HEK293T (cell line): ENCODE measurements at regions not wholly inside any gene's neighbourhood (a gene's known extent, or its start where the extent isn't known, plus 50 kb on each side); places are given as distances from the start of the nearest gene placed in this dataset.

Source experiments
- CTCF ChIA-PET: fragments of 350-600 bp; formaldehyde crosslinking; extraction: SDS; loops from one replicate; lab custom pipeline; 2021; ENCODE audit warnings: antibody characterized with exemption, inconsistent platforms; lab: Yijun Ruan, JAX
- POLR2A ChIA-PET: fragments of 350-600 bp; formaldehyde crosslinking; extraction: SDS; loops from one replicate; lab custom pipeline; 2020; ENCODE audit warnings: antibody characterized with exemption, inconsistent platforms; lab: Yijun Ruan, JAX
- DNase-seq: peaks from one replicate; pipeline ENCODE4 v3.0.0; 2012; ENCODE audit warnings: mixed read lengths; ENCODE audit errors: extremely low spot score
- ARNT ChIP-seq: fragments of 450-650 bp; IDR thresholded peaks from 2 replicates; pipeline ENCODE4 v1.6.1; 2017; ENCODE audit warnings: mild to moderate bottlenecking
- BHLHE40 ChIP-seq: fragments of 450-650 bp; IDR thresholded peaks from 2 replicates; pipeline ENCODE4 v1.6.1; 2016; ENCODE audit warnings: mild to moderate bottlenecking, moderate library complexity, borderline replicate concordance
- CTBP1 ChIP-seq: fragments of 450-650 bp; IDR thresholded peaks from 2 replicates; pipeline ENCODE4 v1.6.1; 2016; ENCODE audit warnings: borderline replicate concordance
- ELF4 ChIP-seq: fragments of 450-650 bp; IDR thresholded peaks from 2 replicates; pipeline ENCODE4 v1.6.1; 2017; ENCODE audit warnings: antibody characterized with exemption
- FOXA1 ChIP-seq: fragments of 450-650 bp; IDR thresholded peaks from 2 replicates; pipeline ENCODE4 v1.6.1; 2016; ENCODE audit warnings: mild to moderate bottlenecking
- FOXK2 ChIP-seq: fragments of 450-650 bp; IDR thresholded peaks from 2 replicates; pipeline ENCODE4 v1.6.1; 2016; ENCODE audit warnings: mild to moderate bottlenecking
- FOXM1 ChIP-seq: fragments of 450-650 bp; IDR thresholded peaks from 2 replicates; pipeline ENCODE4 v1.6.1; 2017; ENCODE audit warnings: mild to moderate bottlenecking, borderline replicate concordance
- HDGF ChIP-seq: fragments of 450-650 bp; IDR thresholded peaks from 2 replicates; pipeline ENCODE4 v1.6.1; 2017; ENCODE audit warnings: antibody characterized with exemption, borderline replicate concordance
- L3MBTL2 ChIP-seq: fragments of 450-650 bp; conservative IDR thresholded peaks from 2 replicates; pipeline ENCODE4 v1.6.1; 2016; ENCODE audit warnings: mild to moderate bottlenecking
- LEF1 ChIP-seq: fragments of 450-650 bp; IDR thresholded peaks from 2 replicates; pipeline ENCODE4 v1.6.1; 2017; ENCODE audit warnings: mild to moderate bottlenecking, borderline replicate concordance
- NFRKB ChIP-seq: fragments of 450-650 bp; IDR thresholded peaks from 2 replicates; pipeline ENCODE4 v1.6.1; 2016; ENCODE audit warnings: mild to moderate bottlenecking, moderate library complexity
- PKNOX1 ChIP-seq: fragments of 450-650 bp; IDR thresholded peaks from 2 replicates; pipeline ENCODE4 v1.6.1; 2016
- SP1 ChIP-seq: fragments of 450-650 bp; IDR thresholded peaks from 2 replicates; pipeline ENCODE4 v1.6.1; 2017
- SUZ12 ChIP-seq: fragments of 450-650 bp; IDR thresholded peaks from 2 replicates; pipeline ENCODE4 v1.6.1; 2016; ENCODE audit warnings: mild to moderate bottlenecking
- TARDBP ChIP-seq: fragments of 450-650 bp; IDR thresholded peaks from 2 replicates; pipeline ENCODE4 v1.6.1; 2016
- ZNF384 ChIP-seq: fragments of 450-650 bp; IDR thresholded peaks from 2 replicates; pipeline ENCODE4 v1.6.1; 2016

DNA sequence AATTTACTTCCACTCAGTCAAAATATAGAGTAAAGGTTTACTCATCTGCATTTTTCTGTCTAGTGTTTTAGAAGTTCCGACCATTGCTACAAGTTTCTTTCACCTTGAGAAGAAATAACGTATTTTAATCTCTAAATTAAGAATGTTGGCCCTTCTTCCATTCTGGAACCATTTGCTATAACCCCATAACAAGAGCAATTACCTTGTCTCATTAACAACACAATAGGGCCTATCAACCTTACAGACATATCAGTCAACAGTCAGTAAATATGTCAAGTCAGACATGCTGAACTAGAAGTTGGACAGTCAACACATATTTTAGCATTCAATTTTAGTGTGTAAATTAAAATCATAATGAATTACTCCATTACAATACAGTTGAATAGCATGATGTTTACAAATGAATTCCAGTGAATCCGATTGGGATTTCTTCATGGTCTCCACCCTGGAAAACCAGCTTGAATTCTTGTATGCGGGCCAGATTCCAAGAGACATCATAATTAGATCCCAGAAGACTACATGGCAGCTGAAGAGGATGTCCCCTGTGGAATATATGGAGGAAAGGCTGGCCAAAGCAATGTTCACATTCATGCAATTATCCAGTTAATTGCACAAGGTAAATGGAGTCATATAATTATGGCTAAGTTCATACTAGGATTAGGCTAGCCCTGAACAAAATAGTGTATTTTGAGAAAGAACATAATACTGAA lies 196.2 kb upstream of the TARS1 start:
- POLR2A ChIA-PET: no interaction called here
- TF ChIP-seq SP1 (no peak), ELF4 (no peak), HDGF (no peak), BHLHE40 (no peak), FOXA1 (no peak), TARDBP (no peak), NFRKB (no peak), ZNF384 (no peak), SUZ12 (no peak), ARNT (no peak), FOXM1 (no peak), PKNOX1 (no peak), CTBP1 (no peak), LEF1 (no peak), L3MBTL2 (no peak), FOXK2 (no peak)
- CTCF ChIA-PET: no interaction called here
- DNase-seq: no peak

DNA sequence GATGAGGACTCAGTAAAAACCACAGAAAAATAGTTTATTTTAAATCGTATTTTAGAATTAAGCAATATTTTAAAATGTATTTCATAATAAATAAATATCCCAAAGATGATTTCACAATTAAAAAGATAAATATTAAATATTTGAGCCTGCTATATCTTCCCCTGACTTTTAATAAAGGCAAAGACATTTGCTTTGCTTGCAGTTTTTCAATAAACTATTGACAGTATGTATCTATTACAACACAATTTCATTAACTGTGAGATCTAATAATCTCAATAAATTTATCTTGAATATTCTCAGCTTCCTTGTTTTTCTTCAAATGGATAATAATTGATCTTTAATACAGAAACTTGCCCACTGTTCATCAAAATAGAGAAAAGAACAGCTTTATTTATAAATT lies 186.2 kb upstream of the TARS1 start:
- POLR2A ChIA-PET: no interaction called here
- DNase-seq: no peak
- CTCF ChIA-PET: no interaction called here
- TF ChIP-seq ARNT: no peak
- no peak for TF ChIP-seq SP1
- no peak for TF ChIP-seq HDGF
- TF ChIP-seq PKNOX1: no peak
- no peak for TF ChIP-seq FOXA1
- no peak for TF ChIP-seq FOXM1
- no peak for TF ChIP-seq LEF1
- no peak for TF ChIP-seq NFRKB
- no peak for TF ChIP-seq SUZ12
- TF ChIP-seq BHLHE40: no peak
- TF ChIP-seq ZNF384: no peak
- no peak for TF ChIP-seq ELF4
- no peak for TF ChIP-seq CTBP1
- no peak for TF ChIP-seq TARDBP
- no peak for TF ChIP-seq FOXK2

DNA sequence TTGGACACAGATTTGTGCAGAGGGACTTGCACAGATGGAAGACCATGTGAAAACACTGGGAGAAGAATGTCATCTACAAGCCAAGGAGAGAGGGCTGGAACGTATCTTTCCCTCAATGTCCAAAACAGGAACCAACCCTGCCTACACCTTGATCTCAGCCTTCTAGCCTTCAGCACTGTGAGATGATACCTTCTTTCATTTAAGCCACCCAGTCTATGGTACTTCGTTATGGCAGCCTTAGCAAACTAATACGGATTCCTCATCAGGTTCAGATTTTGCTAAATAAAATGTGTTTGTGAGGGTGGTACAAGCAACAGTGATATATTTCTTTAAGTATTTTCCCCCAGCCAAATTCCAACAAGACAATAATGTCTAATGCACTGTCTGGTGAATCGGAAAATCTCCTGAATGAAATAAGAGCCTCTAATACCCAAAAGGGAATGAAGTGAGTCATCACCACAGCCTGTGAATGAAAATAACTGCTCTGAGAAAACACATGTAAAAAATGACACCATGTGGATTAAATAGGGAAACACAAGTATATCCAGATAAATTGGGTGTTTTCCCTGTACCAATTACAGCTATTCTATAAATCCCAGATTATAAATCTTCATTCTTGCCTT lies 182.8 kb upstream of the TARS1 start:
- TF ChIP-seq ARNT (no peak), LEF1 (no peak), HDGF (no peak), FOXM1 (no peak), FOXA1 (no peak), CTBP1 (no peak), NFRKB (no peak), ZNF384 (no peak), PKNOX1 (no peak), SUZ12 (no peak)
- ChIA-PET CTCF (no interaction called here), POLR2A (no interaction called here)
- DNase-seq: no peak

GRCh38 chr5:33258553-33258952 lies 182.2 kb upstream of the TARS1 start:
- POLR2A ChIA-PET: no interaction called here

More at GRCh38 chr5:33258553-33258952, 182.2 kb upstream of the TARS1 start:
- DNase-seq: no peak
- no peak for TF ChIP-seq CTBP1
- TF ChIP-seq BHLHE40: no peak
- no peak for TF ChIP-seq TARDBP
- TF ChIP-seq L3MBTL2: no peak
- no peak for TF ChIP-seq SP1
- no peak for TF ChIP-seq HDGF
- TF ChIP-seq NFRKB: no peak
- no peak for TF ChIP-seq ELF4
- TF ChIP-seq PKNOX1: no peak
- TF ChIP-seq FOXA1: no peak
- TF ChIP-seq FOXM1: no peak
- no peak for TF ChIP-seq LEF1
- TF ChIP-seq FOXK2: no peak
- TF ChIP-seq ARNT: no peak
- no peak for TF ChIP-seq ZNF384
- CTCF ChIA-PET: no interaction called here
